OCI-LY1 (cell line): ENCODE measurements at regions not wholly inside any gene's neighbourhood (a gene's known extent, or its start where the extent isn't known, plus 50 kb on each side); places are given as distances from the start of the nearest gene placed in this dataset.

Experiments
- H2AFZ ChIP-seq: fragments of 200-600 bp; sonication (generic), shearing (Covaris generic); 2 replicates; pipeline ENCODE4 v1.6.0; 2014; ENCODE audit warnings: antibody characterized with exemption, mild to moderate bottlenecking, low read length
- H3F3A ChIP-seq: fragments of 200-600 bp; sonication (generic), shearing (Covaris generic); 2 replicates; pipeline ENCODE4 v1.6.0; 2014; ENCODE audit warnings: mild to moderate bottlenecking, antibody characterized with exemption, low read length, moderate library complexity; ENCODE audit not compliant: insufficient read depth
- H3K27ac ChIP-seq: fragments of 200-600 bp; sonication (generic); 2 replicates; pipeline ENCODE4 v1.5.1; 2014; ENCODE audit warnings: low read length, mixed run types, mild to moderate bottlenecking, low read depth; ENCODE audit not compliant: poor library complexity, severe bottlenecking
- H3K27me3 ChIP-seq: fragments of 200-600 bp; sonication (generic); 2 replicates; pipeline ENCODE4 v1.6.0; 2014; ENCODE audit warnings: antibody characterized with exemption, mild to moderate bottlenecking, low read length, moderate library complexity; ENCODE audit not compliant: insufficient read depth
- H3K36me3 ChIP-seq: fragments of 200-600 bp; sonication (generic); 2 replicates; pipeline ENCODE4 v1.6.1; 2014; ENCODE audit warnings: mild to moderate bottlenecking, antibody characterized with exemption, low read length, moderate library complexity, mixed read lengths; ENCODE audit not compliant: insufficient read depth
- H3K4me1 ChIP-seq: fragments of 200-600 bp; sonication (generic); 2 replicates; pipeline ENCODE4 v1.5.1; 2014; ENCODE audit warnings: mild to moderate bottlenecking, low read length, moderate library complexity; ENCODE audit not compliant: insufficient read depth, severe bottlenecking
- H3K4me2 ChIP-seq: fragments of 200-600 bp; sonication (generic), shearing (Covaris generic); 2 replicates; pipeline ENCODE4 v1.6.1; 2014; ENCODE audit warnings: low read length
- H3K4me3 ChIP-seq: fragments of 200-600 bp; sonication (generic); 2 replicates; pipeline ENCODE4 v1.5.1; 2014; ENCODE audit warnings: low read length, low read depth, mild to moderate bottlenecking, mixed read lengths; ENCODE audit not compliant: poor library complexity, severe bottlenecking
- H3K79me2 ChIP-seq: fragments of 200-600 bp; shearing (Covaris generic); 2 replicates; pipeline ENCODE4 v1.6.1; 2016; ENCODE audit warnings: mixed run types, low read length, mixed read lengths; ENCODE audit not compliant: insufficient read depth
- H3K9ac ChIP-seq: fragments of 200-600 bp; sonication (generic), shearing (Covaris generic); 2 replicates; pipeline ENCODE4 v1.6.1; 2014; ENCODE audit warnings: mild to moderate bottlenecking, low read length, mixed read lengths
- H3K9me2 ChIP-seq: fragments of 200-600 bp; sonication (generic), shearing (Covaris generic); 2 replicates; pipeline ENCODE4 v1.6.1; 2014; ENCODE audit warnings: low read depth, mild to moderate bottlenecking, low read length, mixed read lengths
- H3K9me3 ChIP-seq: fragments of 200-600 bp; shearing (Covaris generic); 2 replicates; pipeline ENCODE4 v1.6.1; 2014; ENCODE audit warnings: low read length, mixed read lengths
- H4K20me1 ChIP-seq: fragments of 200-600 bp; sonication (generic), shearing (Covaris generic); 2 replicates; pipeline ENCODE4 v1.6.0; 2016; ENCODE audit warnings: mild to moderate bottlenecking, low read length; ENCODE audit not compliant: insufficient read depth
- CTCF ChIP-seq: fragments of 200-600 bp; sonication (generic), shearing (Covaris generic); IDR thresholded peaks from 2 replicates; pipeline ENCODE4 v1.5.1; 2017; ENCODE audit warnings: mild to moderate bottlenecking, antibody characterized with exemption, low read length, moderate library complexity, mixed read lengths
- EZH2 ChIP-seq: fragments of 200-600 bp; sonication (generic), shearing (Covaris generic); IDR thresholded peaks from 2 replicates; pipeline ENCODE4 v1.8.0; 2017; ENCODE audit warnings: borderline replicate concordance, mixed run types, mild to moderate bottlenecking, antibody characterized with exemption, low read length, moderate library complexity, mixed read lengths

DNA sequence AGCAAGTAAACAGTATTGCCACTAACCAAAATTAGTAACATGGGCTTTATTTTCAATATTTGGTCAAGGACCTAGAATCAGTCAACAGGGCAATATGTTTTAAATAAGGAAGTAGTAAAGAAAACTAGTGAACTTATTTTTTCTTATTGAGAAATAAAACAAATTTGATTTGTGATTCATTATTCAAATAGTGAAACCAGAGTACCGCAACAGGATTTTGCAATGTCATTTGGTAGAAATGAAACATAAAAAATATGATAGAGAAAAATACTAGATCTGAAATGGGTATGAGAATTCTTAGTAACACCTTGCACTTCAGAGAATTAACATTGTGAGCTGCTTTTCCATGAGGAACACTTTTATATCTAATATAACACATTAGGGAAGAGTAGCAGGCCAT lies 291.8 kb upstream of the GBE1 start:
- H2AFZ ChIP-seq = no peak overlapping the region
- H3K4me2 ChIP-seq = no peak overlapping the region
- H3K9me3 ChIP-seq = no peaks in the 10 kb centered on the region
- no peaks in the 10 kb centered on the region for H3K79me2 ChIP-seq
- no peak overlapping the region for H3K9ac ChIP-seq
- no peak overlapping the region for H3K27ac ChIP-seq
- no peaks in the 10 kb centered on the region for H4K20me1 ChIP-seq
- no peaks in the 10 kb centered on the region for H3K27me3 ChIP-seq
- no peaks in the 10 kb centered on the region for H3K36me3 ChIP-seq
- no peaks in the 10 kb centered on the region for H3F3A ChIP-seq
- TF ChIP-seq EZH2 = no peak
- no peak for TF ChIP-seq CTCF
- no peak overlapping the region for H3K4me3 ChIP-seq
- H3K9me2 ChIP-seq = no peaks in the 10 kb centered on the region
- H3K4me1 ChIP-seq = no peaks in the 10 kb centered on the region

GRCh38 chr3:82050382-82050781 lies 288.9 kb upstream of the GBE1 start:
- TF ChIP-seq EZH2 = no peak
- no peak for TF ChIP-seq CTCF
- no peaks in the 10 kb centered on the region for H3K4me1 ChIP-seq
- H4K20me1 ChIP-seq = no peaks in the 10 kb centered on the region

GRCh38 chr3:82048711-82049110 lies 287.3 kb upstream of the GBE1 start:
- Histone ChIP-seq H3K4me1 (no peaks in the 10 kb centered on the region), H3K9me3 (no peaks in the 10 kb centered on the region), H3K4me3 (no peak overlapping the region), H3F3A (no peaks in the 10 kb centered on the region), H4K20me1 (no peaks in the 10 kb centered on the region), H2AFZ (no peak overlapping the region), H3K27me3 (no peaks in the 10 kb centered on the region), H3K9ac (no peak overlapping the region), H3K79me2 (no peaks in the 10 kb centered on the region), H3K4me2 (no peak overlapping the region), H3K9me2 (no peaks in the 10 kb centered on the region), H3K27ac (no peak overlapping the region), H3K36me3 (no peaks in the 10 kb centered on the region)
- no peak for TF ChIP-seq CTCF
- no peak for TF ChIP-seq EZH2

More at GRCh38 chr3:82050382-82050781, 288.9 kb upstream of the GBE1 start:
- Histone ChIP-seq H3K4me3 (no peak overlapping the region), H3K9me3 (no peaks in the 10 kb centered on the region), H3K79me2 (no peaks in the 10 kb centered on the region), H3F3A (no peaks in the 10 kb centered on the region), H3K9ac (no peak overlapping the region), H3K36me3 (no peaks in the 10 kb centered on the region), H3K9me2 (no peaks in the 10 kb centered on the region), H3K27ac (no peak overlapping the region), H3K4me2 (no peak overlapping the region), H2AFZ (no peak overlapping the region), H3K27me3 (no peaks in the 10 kb centered on the region)
